ENCODE measurements at regions not wholly inside any gene's neighbourhood (a gene's known extent, or its start where the extent isn't known, plus 50 kb on each side); places are given as distances from the start of the nearest gene placed in this dataset.

DNA sequence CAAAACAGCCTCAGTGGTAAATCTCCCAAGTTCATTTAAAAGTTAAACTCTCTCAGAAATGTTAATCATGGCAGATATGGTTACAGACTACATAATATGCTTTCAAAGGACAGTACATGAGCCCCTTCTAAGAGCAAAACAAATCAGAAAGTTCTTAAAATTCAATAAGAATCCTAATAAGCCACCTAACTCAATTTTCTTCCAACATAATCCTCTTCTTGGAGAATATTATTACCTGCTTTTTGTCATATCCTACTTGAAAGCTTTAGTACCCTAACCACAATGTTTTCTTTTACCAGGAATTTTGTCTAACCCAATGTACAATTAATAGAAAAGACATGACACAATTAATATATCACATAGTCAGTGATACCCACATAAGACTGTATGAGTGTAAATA, 236.5 kb upstream of the ATP2B1 start:
- TF ChIP-seq, protein P1, sequence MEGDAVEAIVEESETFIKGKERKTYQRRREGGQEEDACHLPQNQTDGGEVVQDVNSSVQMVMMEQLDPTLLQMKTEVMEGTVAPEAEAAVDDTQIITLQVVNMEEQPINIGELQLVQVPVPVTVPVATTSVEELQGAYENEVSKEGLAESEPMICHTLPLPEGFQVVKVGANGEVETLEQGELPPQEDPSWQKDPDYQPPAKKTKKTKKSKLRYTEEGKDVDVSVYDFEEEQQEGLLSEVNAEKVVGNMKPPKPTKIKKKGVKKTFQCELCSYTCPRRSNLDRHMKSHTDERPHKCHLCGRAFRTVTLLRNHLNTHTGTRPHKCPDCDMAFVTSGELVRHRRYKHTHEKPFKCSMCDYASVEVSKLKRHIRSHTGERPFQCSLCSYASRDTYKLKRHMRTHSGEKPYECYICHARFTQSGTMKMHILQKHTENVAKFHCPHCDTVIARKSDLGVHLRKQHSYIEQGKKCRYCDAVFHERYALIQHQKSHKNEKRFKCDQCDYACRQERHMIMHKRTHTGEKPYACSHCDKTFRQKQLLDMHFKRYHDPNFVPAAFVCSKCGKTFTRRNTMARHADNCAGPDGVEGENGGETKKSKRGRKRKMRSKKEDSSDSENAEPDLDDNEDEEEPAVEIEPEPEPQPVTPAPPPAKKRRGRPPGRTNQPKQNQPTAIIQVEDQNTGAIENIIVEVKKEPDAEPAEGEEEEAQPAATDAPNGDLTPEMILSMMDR (IDR thresholded peaks at IDR 0.05; ENCODE audit: low read depth, low read length, poor library complexity, severe bottlenecking): no peak
- no peak for TF ChIP-seq EZH2phosphoT487 (IDR thresholded peaks at IDR 0.05; ENCODE audit: borderline replicate concordance, low read length)
